Prostate gland (tissue), 2 donors: ENCODE measurements at regions not wholly inside any gene's neighbourhood (a gene's known extent, or its start where the extent isn't known, plus 50 kb on each side); places are given as distances from the start of the nearest gene placed in this dataset.

Source experiments
- DNase-seq: peaks from one replicate; pipeline ENCODE4 v3.0.0-alpha.2; 2019; ENCODE audit warnings: low spot score
- H3K27ac ChIP-seq, 2 donors: fragments of 200-600 bp; sonication (generic); 2 replicates each; pipeline ENCODE4 v1.5.1; 2017 to 2019
- H3K27me3 ChIP-seq: fragments of 200-600 bp; sonication (generic); replicated peaks from 2 replicates; pipeline ENCODE4 v1.5.1; 2019; ENCODE audit not compliant: insufficient read depth
- H3K36me3 ChIP-seq, 2 donors: fragments of 200-600 bp; sonication (generic); 1 replicate in 1 of 2; 2 replicates in 1 of 2; pipeline versions ENCODE4 v1.5.1 to v1.8.1; 2017 to 2019
- H3K4me1 ChIP-seq: fragments of 200-600 bp; sonication (generic); replicated peaks from 2 replicates; pipeline ENCODE4 v1.5.1; 2019
- H3K4me3 ChIP-seq, 2 donors: fragments of 200-600 bp; sonication (generic); 2 replicates each; pipeline ENCODE4 v1.5.1; 2017 to 2019
- H3K9me3 ChIP-seq: fragments of 200-600 bp; sonication (generic); 2 replicates; pipeline ENCODE4 v1.5.1; 2017
- CTCF ChIP-seq, 4 experiments: fragments of 200-600 bp in 2 of 4; fragments of 450-650 bp in 2 of 4; sonication (generic) in 2 of 4; IDR thresholded peaks; 1 replicate in 3 of 4; 2 replicates in 1 of 4; pipeline ENCODE4 v1.5.1; 2016 to 2019; ENCODE audit warnings: antibody characterized with exemption in 4 of 4, mild to moderate bottlenecking in 2 of 4, moderate library complexity in 2 of 4
- POLR2A ChIP-seq: fragments of 450-650 bp; IDR thresholded peaks from one replicate; pipeline ENCODE4 v1.6.1; 2016; ENCODE audit warnings: antibody characterized with exemption, mild to moderate bottlenecking
- POLR2AphosphoS5 ChIP-seq: sonication (generic); formaldehyde crosslinking; IDR thresholded peaks from one replicate; pipeline ENCODE4 v1.6.1; 2017; ENCODE audit warnings: antibody characterized with exemption
- WGBS: methylation state at CpG from one replicate; pipeline ENCODE4 v1.1.5; 2018; 5-methylcytosine and 5-hydroxymethylcytosine counted together
- intact Hi-C: fragments of 100-400 bp; cut with DNase I; formaldehyde crosslinking; loops from one replicate; pipeline ENCODE4 v1.14.2; 2022

DNA sequence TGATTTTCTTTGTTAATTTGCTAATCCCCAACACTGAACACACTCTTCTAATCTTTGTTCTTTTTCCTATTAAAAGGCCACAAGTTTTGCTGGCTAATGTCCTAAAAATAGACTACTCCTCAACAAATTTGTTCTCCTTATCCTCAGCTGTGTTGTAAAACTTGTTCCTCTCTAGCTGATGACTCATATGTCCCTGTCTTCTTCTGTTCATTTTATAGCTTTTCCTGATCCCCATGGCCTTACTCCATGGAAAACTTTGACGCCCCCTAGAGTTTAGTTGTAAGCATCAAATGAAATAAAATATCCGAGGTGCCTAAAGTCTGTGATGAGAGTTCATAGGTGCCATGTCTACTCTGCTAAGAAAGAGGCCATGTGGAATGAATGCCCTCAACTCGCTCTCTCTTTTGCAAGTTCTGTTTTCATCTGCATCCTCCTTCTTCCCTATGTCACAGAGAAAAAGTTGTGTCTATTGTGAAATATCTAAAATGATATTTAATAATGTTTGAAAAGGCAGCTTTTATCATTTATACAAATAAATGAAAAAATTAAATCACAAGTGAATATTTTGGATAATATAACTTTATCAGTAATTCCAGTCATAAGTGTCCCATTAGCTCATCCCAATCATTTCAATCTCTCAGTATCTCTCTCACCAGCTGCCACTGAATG lies 237.9 kb downstream of the IPO8 start:
- TF ChIP-seq CTCF (IDR thresholded peaks at IDR 0.05), result peak in 1 of 4 experiments; percentile 15
- no peak for TF ChIP-seq POLR2A
- TF ChIP-seq POLR2AphosphoS5, result peak; percentile 65
- 45% methylated on average over 3 of the region's 3 CpGs for WGBS
- intact Hi-C loops, result no loop called here
- H3K27me3 ChIP-seq, result no peaks in the 10 kb centered on the region
- H3K36me3 ChIP-seq, result no peaks in the 10 kb centered on the region
- no peaks in the 10 kb centered on the region for H3K9me3 ChIP-seq
- H3K4me1 ChIP-seq, result no peaks in the 10 kb centered on the region
- no peak overlapping the region for H3K4me3 ChIP-seq
- peak overlapping the region in 1 of 2 donors; percentile 36 for H3K27ac ChIP-seq
- DNase-seq, result no peak

GRCh38 chr12:30450872-30451271 lies 244.8 kb downstream of the IPO8 start:
- Histone ChIP-seq H3K4me1 (no peaks in the 10 kb centered on the region), H3K27me3 (no peaks in the 10 kb centered on the region), H3K36me3 (no peaks in the 10 kb centered on the region), H3K4me3 (no peak overlapping the region), H3K9me3 (no peaks in the 10 kb centered on the region), H3K27ac (no peak overlapping the region)
- DNase-seq, result no peak
- TF ChIP-seq POLR2A (no peak), POLR2AphosphoS5 (no peak)
- intact Hi-C loops, result no loop called here
- WGBS, result 77% methylated on average over 2 of the region's 2 CpGs

GRCh38 chr12:30450226-30450625 lies 245.4 kb downstream of the IPO8 start:
- no peak for DNase-seq
- Histone ChIP-seq H3K9me3 (no peaks in the 10 kb centered on the region), H3K36me3 (no peaks in the 10 kb centered on the region), H3K27ac (no peak overlapping the region), H3K27me3 (no peaks in the 10 kb centered on the region), H3K4me3 (no peak overlapping the region), H3K4me1 (no peaks in the 10 kb centered on the region)
- TF ChIP-seq POLR2AphosphoS5 (no peak), POLR2A (no peak), CTCF (IDR thresholded peaks at IDR 0.05) (no peak)
- intact Hi-C loops, result no loop called here

DNA sequence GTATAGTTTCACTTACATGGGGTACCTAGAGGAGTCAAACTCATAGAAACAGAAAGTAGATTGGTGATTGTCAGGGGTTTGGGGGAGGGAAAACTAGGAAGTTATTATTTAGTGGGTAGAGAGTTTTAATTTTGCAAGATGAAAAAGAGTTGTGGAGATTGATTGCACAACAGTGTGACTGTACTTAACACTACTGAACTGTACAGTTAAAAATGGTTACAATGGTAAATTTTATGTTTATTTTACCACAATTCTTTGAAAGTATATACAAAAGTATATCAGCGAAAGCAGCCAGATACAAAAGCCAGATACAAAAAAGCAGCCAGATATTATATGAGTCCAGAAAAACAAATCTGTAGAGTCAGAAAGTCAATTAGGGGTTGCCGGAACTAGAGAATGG lies 247.6 kb downstream of the IPO8 start:
- whole genome bisulfite sequencing, result 94% methylated on average over 2 of the region's 2 CpGs
- no peak for TF ChIP-seq CTCF (IDR thresholded peaks at IDR 0.05)
- TF ChIP-seq POLR2AphosphoS5, result no peak
- no peak for TF ChIP-seq POLR2A
- intact Hi-C loops, result no loop called here

DNA sequence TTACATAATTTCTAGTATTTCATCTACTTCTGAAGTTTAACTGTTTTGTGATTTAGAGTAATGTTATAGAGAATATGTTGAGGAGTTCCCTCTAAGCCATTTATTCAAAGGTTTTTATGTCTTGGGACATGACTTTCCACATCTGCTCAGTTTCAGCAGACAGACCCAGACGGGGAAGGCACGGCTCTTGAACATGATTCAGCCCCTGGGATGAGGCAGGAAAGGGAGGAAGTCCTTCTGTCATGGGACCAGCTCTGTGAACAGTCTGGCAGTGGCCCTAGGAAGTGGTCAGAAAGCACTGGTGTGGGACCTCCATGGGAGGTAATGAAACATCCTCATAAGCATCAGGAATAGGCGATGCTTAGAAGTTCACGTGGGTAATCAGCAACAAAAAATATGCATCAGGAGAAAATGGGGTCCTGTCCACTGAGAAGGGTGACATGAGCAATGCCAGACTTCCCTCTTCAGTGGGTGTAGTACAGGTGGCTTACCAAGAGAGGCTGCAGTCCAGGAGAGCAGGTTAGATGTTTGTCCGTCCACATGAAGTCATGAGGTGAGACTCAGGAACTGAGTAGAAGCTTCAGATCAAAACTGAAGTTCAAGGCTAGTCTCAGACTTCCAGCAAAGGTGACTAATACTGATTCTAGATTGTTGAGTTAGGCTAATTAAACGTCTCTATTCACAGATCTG lies 248.5 kb downstream of the IPO8 start:
- no peaks in the 10 kb centered on the region for H3K4me1 ChIP-seq
- H3K9me3 ChIP-seq, result no peaks in the 10 kb centered on the region
- intact Hi-C loops, result no loop called here
- 67% methylated on average over 6 of the region's 6 CpGs for WGBS
- no peak overlapping the region for H3K27ac ChIP-seq
- no peak for DNase-seq
- no peak overlapping the region for H3K4me3 ChIP-seq
- no peaks in the 10 kb centered on the region for H3K27me3 ChIP-seq
- no peak for TF ChIP-seq POLR2A
- no peak for TF ChIP-seq POLR2AphosphoS5
- no peak for TF ChIP-seq CTCF (IDR thresholded peaks at IDR 0.05)
- no peaks in the 10 kb centered on the region for H3K36me3 ChIP-seq

More for the DNA sequence above, 247.6 kb downstream of the IPO8 start:
- H3K27me3 ChIP-seq, result no peaks in the 10 kb centered on the region
- no peaks in the 10 kb centered on the region for H3K36me3 ChIP-seq
- no peak overlapping the region for H3K27ac ChIP-seq
- no peaks in the 10 kb centered on the region for H3K4me1 ChIP-seq
- no peak for DNase-seq
- no peak overlapping the region for H3K4me3 ChIP-seq
- H3K9me3 ChIP-seq, result no peaks in the 10 kb centered on the region
